ENCODE measurements at regions not wholly inside any gene's neighbourhood (a gene's known extent, or its start where the extent isn't known, plus 50 kb on each side); places are given as distances from the start of the nearest gene placed in this dataset.
A peak's percentile ranks its signal among the peaks of the same experiment; 100 is the strongest.

DNA sequence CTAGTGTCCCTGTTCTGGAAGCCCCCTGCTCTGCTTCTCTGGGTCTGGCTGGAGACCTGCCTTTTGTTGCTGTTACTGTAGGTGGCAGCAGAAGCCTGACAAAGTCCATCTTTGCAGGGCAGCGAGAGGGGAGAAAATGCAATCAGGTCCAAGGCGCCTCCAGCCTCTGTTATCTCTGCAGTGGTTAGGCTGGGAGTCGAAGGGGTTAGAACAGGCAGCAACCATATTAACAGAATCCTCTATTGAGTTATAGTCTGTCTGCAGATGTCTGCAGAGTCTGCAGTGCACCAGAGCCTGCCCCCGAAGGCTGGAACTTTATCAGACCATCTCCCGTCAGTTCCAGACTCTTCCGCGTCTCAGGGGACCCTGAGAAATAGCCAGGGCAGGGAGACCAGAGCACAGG lies 404.9 kb upstream of the EEF2KMT start:
- TF ChIP-seq, protein P1, sequence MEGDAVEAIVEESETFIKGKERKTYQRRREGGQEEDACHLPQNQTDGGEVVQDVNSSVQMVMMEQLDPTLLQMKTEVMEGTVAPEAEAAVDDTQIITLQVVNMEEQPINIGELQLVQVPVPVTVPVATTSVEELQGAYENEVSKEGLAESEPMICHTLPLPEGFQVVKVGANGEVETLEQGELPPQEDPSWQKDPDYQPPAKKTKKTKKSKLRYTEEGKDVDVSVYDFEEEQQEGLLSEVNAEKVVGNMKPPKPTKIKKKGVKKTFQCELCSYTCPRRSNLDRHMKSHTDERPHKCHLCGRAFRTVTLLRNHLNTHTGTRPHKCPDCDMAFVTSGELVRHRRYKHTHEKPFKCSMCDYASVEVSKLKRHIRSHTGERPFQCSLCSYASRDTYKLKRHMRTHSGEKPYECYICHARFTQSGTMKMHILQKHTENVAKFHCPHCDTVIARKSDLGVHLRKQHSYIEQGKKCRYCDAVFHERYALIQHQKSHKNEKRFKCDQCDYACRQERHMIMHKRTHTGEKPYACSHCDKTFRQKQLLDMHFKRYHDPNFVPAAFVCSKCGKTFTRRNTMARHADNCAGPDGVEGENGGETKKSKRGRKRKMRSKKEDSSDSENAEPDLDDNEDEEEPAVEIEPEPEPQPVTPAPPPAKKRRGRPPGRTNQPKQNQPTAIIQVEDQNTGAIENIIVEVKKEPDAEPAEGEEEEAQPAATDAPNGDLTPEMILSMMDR (IDR thresholded peaks at IDR 0.05) = peak in 2 of 6 experiments; percentile 20 to 38
- no peak for TF ChIP-seq POLR2AphosphoS5 (IDR thresholded peaks at IDR 0.05)
- no peak for TF ChIP-seq EP300 (IDR thresholded peaks at IDR 0.05)
